SU-DHL-6 (cell line): ENCODE measurements at regions not wholly inside any gene's neighbourhood (a gene's known extent, or its start where the extent isn't known, plus 50 kb on each side); places are given as distances from the start of the nearest gene placed in this dataset.
"Not testable (repeated sequence)": the region's sequence is repeated elsewhere in the genome, so short reads cannot be mapped to it uniquely, and the experiment has no call there.

Source experiments
- EZH2phosphoT487 ChIP-seq: fragments of 200-600 bp; sonication (generic), shearing (Covaris generic); conservative IDR thresholded peaks from 2 replicates; pipeline ENCODE4 v1.6.1; 2018; ENCODE audit warnings: mild to moderate bottlenecking, antibody characterized with exemption, low read length, moderate library complexity, mixed read lengths
- TF ChIP-seq, protein P1 (sequence below): fragments of 200-600 bp; sonication (generic); IDR thresholded peaks from one replicate; pipeline ENCODE4 v1.5.1; 2017; ENCODE audit warnings: antibody characterized with exemption, mild to moderate bottlenecking, low read length, moderate library complexity; ENCODE audit not compliant: insufficient read depth, poor library complexity, severe bottlenecking

DNA sequence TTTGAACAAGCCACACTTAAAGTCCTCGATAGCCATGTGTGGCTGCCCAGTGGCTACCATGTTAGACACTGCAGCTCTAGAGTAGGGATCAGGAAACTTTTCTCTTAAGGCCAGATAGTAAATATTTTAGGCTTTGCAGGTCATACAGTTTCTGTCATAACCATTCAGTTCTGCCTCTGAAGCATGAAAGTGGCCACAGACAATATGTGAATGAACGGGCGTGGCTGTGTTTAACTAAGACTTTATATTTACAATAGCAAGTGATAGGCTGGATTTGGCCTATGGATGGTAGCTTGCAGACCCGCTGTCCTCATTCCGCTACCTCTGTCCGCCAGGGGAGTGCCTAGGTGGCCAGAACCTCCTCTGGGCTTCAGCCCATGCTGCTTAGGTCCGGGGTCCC, 204.6 kb downstream of the LIPI start:
- TF ChIP-seq, protein P1, sequence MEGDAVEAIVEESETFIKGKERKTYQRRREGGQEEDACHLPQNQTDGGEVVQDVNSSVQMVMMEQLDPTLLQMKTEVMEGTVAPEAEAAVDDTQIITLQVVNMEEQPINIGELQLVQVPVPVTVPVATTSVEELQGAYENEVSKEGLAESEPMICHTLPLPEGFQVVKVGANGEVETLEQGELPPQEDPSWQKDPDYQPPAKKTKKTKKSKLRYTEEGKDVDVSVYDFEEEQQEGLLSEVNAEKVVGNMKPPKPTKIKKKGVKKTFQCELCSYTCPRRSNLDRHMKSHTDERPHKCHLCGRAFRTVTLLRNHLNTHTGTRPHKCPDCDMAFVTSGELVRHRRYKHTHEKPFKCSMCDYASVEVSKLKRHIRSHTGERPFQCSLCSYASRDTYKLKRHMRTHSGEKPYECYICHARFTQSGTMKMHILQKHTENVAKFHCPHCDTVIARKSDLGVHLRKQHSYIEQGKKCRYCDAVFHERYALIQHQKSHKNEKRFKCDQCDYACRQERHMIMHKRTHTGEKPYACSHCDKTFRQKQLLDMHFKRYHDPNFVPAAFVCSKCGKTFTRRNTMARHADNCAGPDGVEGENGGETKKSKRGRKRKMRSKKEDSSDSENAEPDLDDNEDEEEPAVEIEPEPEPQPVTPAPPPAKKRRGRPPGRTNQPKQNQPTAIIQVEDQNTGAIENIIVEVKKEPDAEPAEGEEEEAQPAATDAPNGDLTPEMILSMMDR = not testable (repeated sequence)
- not testable (repeated sequence) for TF ChIP-seq EZH2phosphoT487
